ENCODE measurements at regions not wholly inside any gene's neighbourhood (a gene's known extent, or its start where the extent isn't known, plus 50 kb on each side); places are given as distances from the start of the nearest gene placed in this dataset.

GRCh38 chr3:147757866-147758265 is 348.7 kb downstream of the ZIC1 start:
- Histone ChIP-seq H3K9me3 (no peaks in the 10 kb centered on the region), H3K27ac (peak overlapping the region in 2 of 4 donors; percentile 45 to 71), H3K27me3 (no peaks in the 10 kb centered on the region), H3K36me3 (no peaks in the 10 kb centered on the region), H3K4me1 (peaks cover 0 to 38% (median 0%) of the 10 kb centered on the region in 4 donors), H3K4me3 (no peak overlapping the region)
- no peak for DNase-seq (ENCODE audit: low spot score in 2 of 2)
- 46 to 67% methylated on average over 3 of the region's 3 CpGs for WGBS, 2 donors
- TF ChIP-seq EP300 (IDR thresholded peaks at IDR 0.05) (no peak), POLR2A (IDR thresholded peaks at IDR 0.05) (no peak)
- TF ChIP-seq, protein P1, sequence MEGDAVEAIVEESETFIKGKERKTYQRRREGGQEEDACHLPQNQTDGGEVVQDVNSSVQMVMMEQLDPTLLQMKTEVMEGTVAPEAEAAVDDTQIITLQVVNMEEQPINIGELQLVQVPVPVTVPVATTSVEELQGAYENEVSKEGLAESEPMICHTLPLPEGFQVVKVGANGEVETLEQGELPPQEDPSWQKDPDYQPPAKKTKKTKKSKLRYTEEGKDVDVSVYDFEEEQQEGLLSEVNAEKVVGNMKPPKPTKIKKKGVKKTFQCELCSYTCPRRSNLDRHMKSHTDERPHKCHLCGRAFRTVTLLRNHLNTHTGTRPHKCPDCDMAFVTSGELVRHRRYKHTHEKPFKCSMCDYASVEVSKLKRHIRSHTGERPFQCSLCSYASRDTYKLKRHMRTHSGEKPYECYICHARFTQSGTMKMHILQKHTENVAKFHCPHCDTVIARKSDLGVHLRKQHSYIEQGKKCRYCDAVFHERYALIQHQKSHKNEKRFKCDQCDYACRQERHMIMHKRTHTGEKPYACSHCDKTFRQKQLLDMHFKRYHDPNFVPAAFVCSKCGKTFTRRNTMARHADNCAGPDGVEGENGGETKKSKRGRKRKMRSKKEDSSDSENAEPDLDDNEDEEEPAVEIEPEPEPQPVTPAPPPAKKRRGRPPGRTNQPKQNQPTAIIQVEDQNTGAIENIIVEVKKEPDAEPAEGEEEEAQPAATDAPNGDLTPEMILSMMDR (IDR thresholded peaks at IDR 0.05): no peak

- H3K27ac ChIP-seq: peak overlapping the region in 2 of 4 donors; percentile 45 to 71
- TF ChIP-seq POLR2A (IDR thresholded peaks at IDR 0.05) (no peak), EP300 (IDR thresholded peaks at IDR 0.05) (peak in 1 of 2 donors; percentile 52)
- TF ChIP-seq, protein P1 (IDR thresholded peaks at IDR 0.05): no peak
- H3K27me3 ChIP-seq: no peaks in the 10 kb centered on the region
- H3K4me1 ChIP-seq: peaks cover 0 to 38% (median 0%) of the 10 kb centered on the region in 4 donors
- H3K36me3 ChIP-seq: no peaks in the 10 kb centered on the region
- WGBS, 2 donors: 31 to 44% methylated on average over 2 of the region's 2 CpGs
- no peaks in the 10 kb centered on the region for H3K9me3 ChIP-seq
- DNase-seq (ENCODE audit: low spot score in 2 of 2): peak in 1 of 2 donors; percentile 4
- H3K4me3 ChIP-seq: no peak overlapping the region
Observed at GRCh38 chr3:147758771-147759170, 349.6 kb downstream of the ZIC1 start.

DNA sequence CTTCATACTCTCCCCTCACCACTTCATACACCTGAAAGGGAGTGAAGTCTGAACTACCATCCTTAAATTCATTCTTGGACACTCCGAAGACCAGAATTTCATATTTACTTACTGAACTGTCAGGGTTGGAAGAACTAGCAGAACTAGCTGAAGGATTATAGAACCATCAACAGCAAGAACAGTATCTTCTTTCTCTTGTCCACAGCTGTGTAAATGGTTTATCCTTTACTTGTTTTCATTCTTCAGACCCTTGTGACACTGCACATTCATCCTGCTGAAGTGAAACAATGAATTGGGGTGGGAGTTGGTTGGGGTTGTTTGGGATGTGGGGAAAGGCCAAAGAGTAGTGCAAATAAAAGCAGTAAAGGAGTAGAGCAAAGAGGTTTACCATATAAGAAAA is 350.9 kb downstream of the ZIC1 start:
- peak overlapping the region in 1 of 4 donors; percentile 59 for H3K27ac ChIP-seq
- H3K36me3 ChIP-seq: no peaks in the 10 kb centered on the region
- peaks cover 0 to 38% (median 0%) of the 10 kb centered on the region in 4 donors for H3K4me1 ChIP-seq
- no peaks in the 10 kb centered on the region for H3K9me3 ChIP-seq
- H3K4me3 ChIP-seq: no peak overlapping the region
- no peak for TF ChIP-seq EP300 (IDR thresholded peaks at IDR 0.05)
- TF ChIP-seq, protein P1 (IDR thresholded peaks at IDR 0.05): no peak
- no peak for TF ChIP-seq POLR2A (IDR thresholded peaks at IDR 0.05)
- WGBS, 2 donors: 62 to 73% methylated on average over 1 of the region's 1 CpG
- DNase-seq (ENCODE audit: low spot score in 2 of 2): no peak
- no peaks in the 10 kb centered on the region for H3K27me3 ChIP-seq

GRCh38 chr3:147760941-147761340 is 351.8 kb downstream of the ZIC1 start:
- H3K27ac ChIP-seq: peak overlapping the region in 1 of 4 donors; percentile 50
- no peaks in the 10 kb centered on the region for H3K9me3 ChIP-seq
- TF ChIP-seq, protein P1 (IDR thresholded peaks at IDR 0.05): no peak
- TF ChIP-seq EP300 (IDR thresholded peaks at IDR 0.05) (no peak), POLR2A (IDR thresholded peaks at IDR 0.05) (no peak)
- H3K36me3 ChIP-seq: no peaks in the 10 kb centered on the region
- H3K4me1 ChIP-seq: peaks cover 0 to 38% (median 0%) of the 10 kb centered on the region in 4 donors
- H3K27me3 ChIP-seq: no peaks in the 10 kb centered on the region
- peak in 1 of 2 donors; percentile 4 for DNase-seq (ENCODE audit: low spot score in 2 of 2)
- no peak overlapping the region for H3K4me3 ChIP-seq
- WGBS, 2 donors: 21 to 27% methylated on average over 2 of the region's 2 CpGs

- Histone ChIP-seq H3K4me3 (no peak overlapping the region), H3K36me3 (no peaks in the 10 kb centered on the region), H3K27ac (no peak overlapping the region), H3K4me1 (no peaks in the 10 kb centered on the region), H3K27me3 (no peaks in the 10 kb centered on the region), H3K9me3 (no peaks in the 10 kb centered on the region)
- TF ChIP-seq EP300 (IDR thresholded peaks at IDR 0.05) (no peak), POLR2A (IDR thresholded peaks at IDR 0.05) (no peak)
- TF ChIP-seq, protein P1 (IDR thresholded peaks at IDR 0.05): no peak
- no peak for DNase-seq (ENCODE audit: low spot score in 2 of 2)
- whole genome bisulfite sequencing, 2 donors: 66 to 78% methylated on average over 2 of the region's 2 CpGs
Observed at GRCh38 chr3:147773116-147773630, 364.0 kb downstream of the ZIC1 start.
